ENCODE measurements at regions not wholly inside any gene's neighbourhood (a gene's known extent, or its start where the extent isn't known, plus 50 kb on each side); places are given as distances from the start of the nearest gene placed in this dataset.

GRCh38 chr10:26914898-26915297 lies 54.1 kb upstream of the ABI1 start:
- CTCF ChIA-PET (ENCODE audit: unreplicated experiment) = no interaction called here
- H3K4me3 ChIP-seq (ENCODE audit: low read depth, low read length, poor library complexity, severe bottlenecking) = no peak overlapping the region
- H2AFZ ChIP-seq (ENCODE audit: low read length) = no peak overlapping the region
- TF ChIP-seq, protein P1, sequence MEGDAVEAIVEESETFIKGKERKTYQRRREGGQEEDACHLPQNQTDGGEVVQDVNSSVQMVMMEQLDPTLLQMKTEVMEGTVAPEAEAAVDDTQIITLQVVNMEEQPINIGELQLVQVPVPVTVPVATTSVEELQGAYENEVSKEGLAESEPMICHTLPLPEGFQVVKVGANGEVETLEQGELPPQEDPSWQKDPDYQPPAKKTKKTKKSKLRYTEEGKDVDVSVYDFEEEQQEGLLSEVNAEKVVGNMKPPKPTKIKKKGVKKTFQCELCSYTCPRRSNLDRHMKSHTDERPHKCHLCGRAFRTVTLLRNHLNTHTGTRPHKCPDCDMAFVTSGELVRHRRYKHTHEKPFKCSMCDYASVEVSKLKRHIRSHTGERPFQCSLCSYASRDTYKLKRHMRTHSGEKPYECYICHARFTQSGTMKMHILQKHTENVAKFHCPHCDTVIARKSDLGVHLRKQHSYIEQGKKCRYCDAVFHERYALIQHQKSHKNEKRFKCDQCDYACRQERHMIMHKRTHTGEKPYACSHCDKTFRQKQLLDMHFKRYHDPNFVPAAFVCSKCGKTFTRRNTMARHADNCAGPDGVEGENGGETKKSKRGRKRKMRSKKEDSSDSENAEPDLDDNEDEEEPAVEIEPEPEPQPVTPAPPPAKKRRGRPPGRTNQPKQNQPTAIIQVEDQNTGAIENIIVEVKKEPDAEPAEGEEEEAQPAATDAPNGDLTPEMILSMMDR (conservative IDR thresholded peaks at IDR 0.05; ENCODE audit: low read length) = no peak
- no peak for TF ChIP-seq EZH2phosphoT487 (IDR thresholded peaks at IDR 0.05; ENCODE audit: borderline replicate concordance, low read depth, low read length)
- no TSS peak for BruUV-seq (replicated peaks)
- H3K9me2 ChIP-seq (ENCODE audit: insufficient read depth, low read length) = no peaks in the 10 kb centered on the region
- H3K4me1 ChIP-seq (ENCODE audit: insufficient read depth, low read length, poor library complexity, severe bottlenecking) = peaks cover 11% of the 10 kb centered on the region
- H3K9me3 ChIP-seq (ENCODE audit: low read length) = no peaks in the 10 kb centered on the region
- H3K79me2 ChIP-seq (ENCODE audit: insufficient read depth, low read depth, low read length) = no peaks in the 10 kb centered on the region
- H4K20me1 ChIP-seq (ENCODE audit: insufficient read depth, low read length) = no peaks in the 10 kb centered on the region
- POLR2A ChIA-PET = no interaction called here
- no peak overlapping the region for H3K4me2 ChIP-seq (ENCODE audit: low read length)
- DNase-seq (ENCODE audit: low spot score) = no peak
- H3K36me3 ChIP-seq (ENCODE audit: insufficient read depth, low read length) = no peaks in the 10 kb centered on the region
- intact Hi-C loops (cut with micrococcal nuclease; ENCODE audit: unreplicated experiment) = no loop called here
- H3K27ac ChIP-seq (ENCODE audit: low read depth, low read length, poor library complexity, severe bottlenecking) = no peak overlapping the region

- no peak overlapping the region for H3K27ac ChIP-seq (ENCODE audit: low read depth, low read length, poor library complexity, severe bottlenecking)
- CTCF ChIA-PET (ENCODE audit: unreplicated experiment) = no interaction called here
These were observed 51.2 kb upstream of the ABI1 start for GRCh38 chr10:26911811-26912461.

More at GRCh38 chr10:26911811-26912461, 51.2 kb upstream of the ABI1 start:
- Histone ChIP-seq H3K4me3 (ENCODE audit: low read depth, low read length, poor library complexity, severe bottlenecking) (no peak overlapping the region), H3K9me3 (ENCODE audit: low read length) (no peaks in the 10 kb centered on the region), H2AFZ (ENCODE audit: low read length) (no peak overlapping the region), H3K79me2 (ENCODE audit: insufficient read depth, low read depth, low read length) (no peaks in the 10 kb centered on the region), H4K20me1 (ENCODE audit: insufficient read depth, low read length) (no peaks in the 10 kb centered on the region), H3K4me2 (ENCODE audit: low read length) (no peak overlapping the region), H3K4me1 (ENCODE audit: insufficient read depth, low read length, poor library complexity, severe bottlenecking) (peaks cover 11% of the 10 kb centered on the region), H3K9me2 (ENCODE audit: insufficient read depth, low read length) (no peaks in the 10 kb centered on the region), H3K36me3 (ENCODE audit: insufficient read depth, low read length) (no peaks in the 10 kb centered on the region)
- no TSS peak for BruUV-seq (replicated peaks)
- POLR2A ChIA-PET = interaction anchor here (0.7 kb wide), 1 partner anchor 184 kb away, joined by 3 read pairs; no protein-coding TSS in a partner anchor
- intact Hi-C loops (cut with micrococcal nuclease; ENCODE audit: unreplicated experiment) = no loop called here
- TF ChIP-seq, protein P1 (conservative IDR thresholded peaks at IDR 0.05; ENCODE audit: low read length) = no peak
- TF ChIP-seq EZH2phosphoT487 (IDR thresholded peaks at IDR 0.05; ENCODE audit: borderline replicate concordance, low read depth, low read length) = no peak
- DNase-seq (ENCODE audit: low spot score) = peak; percentile 53

All from OCI-LY7 (cell line).